Ammon's horn (tissue), 1 donor: ENCODE measurements at regions not wholly inside any gene's neighbourhood (a gene's known extent, or its start where the extent isn't known, plus 50 kb on each side); places are given as distances from the start of the nearest gene placed in this dataset.

ENCODE experiments used
- DNase-seq: peaks from one replicate; pipeline ENCODE4 v3.0.0-alpha.2; 2016; ENCODE audit warnings: low spot score

DNA sequence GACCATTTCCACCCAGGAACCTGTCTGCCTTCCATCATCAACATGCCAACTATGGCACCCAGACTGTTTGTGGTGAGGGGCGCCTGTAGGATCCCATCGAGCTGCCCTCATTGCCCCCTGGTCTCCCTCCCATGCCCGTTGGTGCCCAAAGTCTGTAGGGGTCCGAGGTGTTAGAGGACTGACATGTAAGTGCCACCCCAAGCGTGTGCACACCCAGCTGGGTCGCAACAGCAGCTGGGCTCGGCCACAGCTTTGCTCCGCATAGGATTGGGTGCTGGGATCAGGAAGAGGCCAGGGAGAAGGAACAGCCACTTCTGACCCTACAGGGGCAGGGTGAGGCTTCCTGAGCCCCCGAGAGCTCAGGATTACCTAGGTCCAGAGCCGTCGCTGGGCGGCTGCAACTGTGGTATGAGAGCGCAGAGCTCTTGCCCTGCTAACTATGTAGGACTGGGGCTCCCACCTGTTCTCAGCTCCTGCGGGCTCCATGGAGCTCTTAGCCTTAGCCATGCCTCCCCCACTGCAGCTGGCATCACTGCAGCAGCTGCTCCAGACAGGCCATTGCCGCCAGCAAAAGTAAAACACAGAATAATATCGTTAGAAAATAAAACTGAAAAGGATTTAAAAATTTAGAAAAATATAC is 1160.3 kb downstream of the FSTL5 start:
- DNase-seq = no peak

GRCh38 chr4:161005746-161006145 is 1158.1 kb downstream of the FSTL5 start:
- DNase-seq = no peak

DNA sequence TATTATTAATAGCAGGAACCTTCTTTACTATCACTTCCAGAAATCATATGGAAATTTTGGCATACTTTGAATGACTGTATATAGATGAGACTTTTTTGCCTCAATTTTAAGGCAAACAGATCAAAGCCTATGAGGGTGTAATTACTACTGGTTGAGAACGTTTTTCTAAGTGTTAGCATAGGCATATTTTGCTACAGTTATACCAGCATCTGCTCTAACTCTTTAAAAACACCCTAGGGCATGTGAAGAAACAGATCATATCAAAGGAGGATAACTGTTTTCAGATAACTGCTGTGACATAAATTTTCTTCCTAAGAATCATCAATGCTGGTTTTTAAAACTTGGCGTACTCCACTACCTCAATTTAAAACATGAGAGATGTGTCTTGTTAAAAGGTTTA is 1155.3 kb downstream of the FSTL5 start:
- no peak for DNase-seq

- DNase-seq = no peak
Measured at GRCh38 chr4:161010227-161010626, 1153.6 kb downstream of the FSTL5 start.
